ENCODE measurements at regions not wholly inside any gene's neighbourhood (a gene's known extent, or its start where the extent isn't known, plus 50 kb on each side); places are given as distances from the start of the nearest gene placed in this dataset.
A peak's percentile ranks its signal among the peaks of the same experiment; 100 is the strongest.
"Not testable (repeated sequence)": the region's sequence is repeated elsewhere in the genome, so short reads cannot be mapped to it uniquely, and the experiment has no call there.

DNA sequence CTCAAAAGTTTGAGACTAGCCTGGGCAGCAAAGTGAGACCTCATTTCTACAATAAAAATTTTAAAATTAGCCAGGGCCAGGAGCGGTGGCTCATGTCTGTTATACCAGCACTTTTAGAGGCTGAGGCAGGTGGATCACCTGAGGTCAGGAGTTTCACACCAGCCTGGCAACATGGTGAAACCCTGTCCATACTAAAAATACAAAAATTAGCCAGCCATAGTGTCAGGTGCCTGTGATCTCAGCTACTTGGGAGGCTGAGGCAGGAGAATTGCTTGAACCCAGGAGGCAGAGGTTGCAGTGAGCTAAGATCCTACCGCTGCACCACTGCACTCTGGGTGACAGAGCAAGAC, 85.1 kb upstream of the MAP4 start:
- H3K4me1 Mint-ChIP-seq (ENCODE audit: insufficient read depth, unreplicated experiment); H3K4me3 Mint-ChIP-seq (ENCODE audit: unreplicated experiment); DNase-seq (ENCODE audit: unreplicated experiment); H3K9me3 Mint-ChIP-seq (ENCODE audit: unreplicated experiment); H3K27me3 Mint-ChIP-seq (ENCODE audit: insufficient read depth, unreplicated experiment); intact Hi-C loops (cut with micrococcal nuclease); BruUV-seq (replicated peaks); H3K27ac Mint-ChIP-seq (ENCODE audit: low read depth, unreplicated experiment); CTCF ChIA-PET; H3K36me3 Mint-ChIP-seq (ENCODE audit: insufficient read depth, unreplicated experiment): not testable (repeated sequence)
- POLR2A ChIA-PET: interaction anchor here (1.0 kb wide), 1 partner anchor 50 kb away, joined by 3 read pairs; no protein-coding TSS in a partner anchor

DNA sequence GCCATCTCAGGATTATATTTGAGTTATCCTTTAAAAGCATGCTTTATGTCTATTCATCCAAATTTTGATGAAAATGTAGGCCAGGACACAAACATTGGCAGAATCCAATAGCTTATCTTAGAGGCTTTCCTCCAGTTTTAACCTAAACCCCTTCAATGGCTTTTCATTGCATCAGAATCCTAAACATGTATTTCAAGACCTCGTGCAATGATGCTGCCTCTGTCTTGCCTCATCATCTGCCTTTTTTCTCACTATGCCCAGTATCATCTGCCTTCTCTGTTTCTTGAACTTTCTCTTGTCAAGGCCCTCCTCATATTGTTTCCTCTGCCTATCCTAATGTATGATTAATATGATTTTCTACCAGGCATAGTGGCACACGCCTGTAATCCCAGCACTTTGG, 76.1 kb upstream of the MAP4 start:
- no TSS peak for BruUV-seq (replicated peaks)
- H3K27me3 Mint-ChIP-seq (ENCODE audit: insufficient read depth, unreplicated experiment): no peaks in the 10 kb centered on the region
- CTCF ChIA-PET: interaction anchor here (0.6 kb wide), 1 partner anchor 755 kb away, joined by 4 read pairs; no protein-coding TSS in a partner anchor
- no peak overlapping the region for H3K27ac Mint-ChIP-seq (ENCODE audit: low read depth, unreplicated experiment)
- H3K4me3 Mint-ChIP-seq (ENCODE audit: unreplicated experiment): no peak overlapping the region
- peaks cover 11% of the 10 kb centered on the region for H3K4me1 Mint-ChIP-seq (ENCODE audit: insufficient read depth, unreplicated experiment)
- no peaks in the 10 kb centered on the region for H3K9me3 Mint-ChIP-seq (ENCODE audit: unreplicated experiment)
- POLR2A ChIA-PET: interaction anchor here (0.6 kb wide), 1 partner anchor 36 kb away, joined by 4 read pairs; no protein-coding TSS in a partner anchor
- DNase-seq (ENCODE audit: unreplicated experiment): no peak
- intact Hi-C loops (cut with micrococcal nuclease): no loop called here
- TF ChIP-seq, protein P1, sequence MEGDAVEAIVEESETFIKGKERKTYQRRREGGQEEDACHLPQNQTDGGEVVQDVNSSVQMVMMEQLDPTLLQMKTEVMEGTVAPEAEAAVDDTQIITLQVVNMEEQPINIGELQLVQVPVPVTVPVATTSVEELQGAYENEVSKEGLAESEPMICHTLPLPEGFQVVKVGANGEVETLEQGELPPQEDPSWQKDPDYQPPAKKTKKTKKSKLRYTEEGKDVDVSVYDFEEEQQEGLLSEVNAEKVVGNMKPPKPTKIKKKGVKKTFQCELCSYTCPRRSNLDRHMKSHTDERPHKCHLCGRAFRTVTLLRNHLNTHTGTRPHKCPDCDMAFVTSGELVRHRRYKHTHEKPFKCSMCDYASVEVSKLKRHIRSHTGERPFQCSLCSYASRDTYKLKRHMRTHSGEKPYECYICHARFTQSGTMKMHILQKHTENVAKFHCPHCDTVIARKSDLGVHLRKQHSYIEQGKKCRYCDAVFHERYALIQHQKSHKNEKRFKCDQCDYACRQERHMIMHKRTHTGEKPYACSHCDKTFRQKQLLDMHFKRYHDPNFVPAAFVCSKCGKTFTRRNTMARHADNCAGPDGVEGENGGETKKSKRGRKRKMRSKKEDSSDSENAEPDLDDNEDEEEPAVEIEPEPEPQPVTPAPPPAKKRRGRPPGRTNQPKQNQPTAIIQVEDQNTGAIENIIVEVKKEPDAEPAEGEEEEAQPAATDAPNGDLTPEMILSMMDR (IDR thresholded peaks at IDR 0.05; ENCODE audit: unreplicated experiment): no peak
- H3K36me3 Mint-ChIP-seq (ENCODE audit: insufficient read depth, unreplicated experiment): peaks cover 6% of the 10 kb centered on the region

DNA sequence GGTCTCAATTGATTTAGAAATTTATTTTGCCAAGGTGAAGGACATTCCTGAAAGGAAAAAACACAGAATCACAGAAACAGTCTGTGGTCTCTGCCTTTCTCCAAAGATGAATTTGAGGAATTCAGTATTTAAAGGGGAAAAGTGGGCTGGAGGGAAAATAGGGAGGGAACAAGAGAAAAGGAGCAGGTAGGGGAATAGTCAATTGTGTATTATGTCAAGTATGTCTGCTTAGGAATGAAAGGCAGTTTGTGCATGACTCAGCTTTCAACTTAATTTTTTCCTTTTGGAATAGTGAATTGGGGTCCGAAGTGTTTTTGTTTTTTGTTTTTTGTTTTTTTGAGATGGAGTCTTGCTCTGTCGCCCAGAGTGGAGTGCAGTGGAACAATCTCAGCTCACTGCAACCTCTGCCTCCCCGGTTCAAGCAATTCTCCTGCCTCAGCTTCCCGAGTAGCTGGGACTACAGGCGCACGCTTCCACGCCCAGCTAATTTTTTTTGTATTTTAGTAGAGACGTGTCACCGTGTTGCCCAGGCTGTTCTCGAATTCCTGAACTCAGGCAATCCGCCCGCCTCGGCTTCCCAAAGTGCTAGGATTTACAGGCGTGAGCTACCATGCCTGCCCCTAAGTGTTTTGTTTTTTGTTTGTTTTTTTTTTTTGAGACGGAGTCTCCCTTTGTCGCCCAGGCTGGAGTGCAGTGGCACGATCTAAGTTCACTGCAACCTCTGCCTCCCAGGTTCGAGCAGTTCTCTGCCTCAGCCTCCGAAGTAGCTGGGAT, 74.1 kb upstream of the MAP4 start:
- BruUV-seq (replicated peaks): no TSS peak
- Mint-ChIP-seq H3K36me3 (ENCODE audit: insufficient read depth, unreplicated experiment) (peaks cover 11% of the 10 kb centered on the region), H3K4me3 (ENCODE audit: unreplicated experiment) (peak overlapping the region; percentile 96), H3K9me3 (ENCODE audit: unreplicated experiment) (no peaks in the 10 kb centered on the region), H3K27ac (ENCODE audit: low read depth, unreplicated experiment) (no peak overlapping the region), H3K4me1 (ENCODE audit: insufficient read depth, unreplicated experiment) (peaks cover 17% of the 10 kb centered on the region), H3K27me3 (ENCODE audit: insufficient read depth, unreplicated experiment) (no peaks in the 10 kb centered on the region)
- DNase-seq (ENCODE audit: unreplicated experiment): no peak
- POLR2A ChIA-PET: interaction anchor here (0.7 to 5.0 kb wide), 11 partner anchors 8 to 309 kb away, joined by 3 to 41 read pairs (median 7); partner anchors contain the start of gene SMARCC1
- TF ChIP-seq, protein P1 (IDR thresholded peaks at IDR 0.05; ENCODE audit: unreplicated experiment): no peak
- CTCF ChIA-PET: interaction anchor here (0.5 to 2.0 kb wide), 4 partner anchors 20 to 104 kb away, joined by 3 to 18 read pairs (median 4); no protein-coding TSS in a partner anchor
- intact Hi-C loops (cut with micrococcal nuclease): no loop called here

DNA sequence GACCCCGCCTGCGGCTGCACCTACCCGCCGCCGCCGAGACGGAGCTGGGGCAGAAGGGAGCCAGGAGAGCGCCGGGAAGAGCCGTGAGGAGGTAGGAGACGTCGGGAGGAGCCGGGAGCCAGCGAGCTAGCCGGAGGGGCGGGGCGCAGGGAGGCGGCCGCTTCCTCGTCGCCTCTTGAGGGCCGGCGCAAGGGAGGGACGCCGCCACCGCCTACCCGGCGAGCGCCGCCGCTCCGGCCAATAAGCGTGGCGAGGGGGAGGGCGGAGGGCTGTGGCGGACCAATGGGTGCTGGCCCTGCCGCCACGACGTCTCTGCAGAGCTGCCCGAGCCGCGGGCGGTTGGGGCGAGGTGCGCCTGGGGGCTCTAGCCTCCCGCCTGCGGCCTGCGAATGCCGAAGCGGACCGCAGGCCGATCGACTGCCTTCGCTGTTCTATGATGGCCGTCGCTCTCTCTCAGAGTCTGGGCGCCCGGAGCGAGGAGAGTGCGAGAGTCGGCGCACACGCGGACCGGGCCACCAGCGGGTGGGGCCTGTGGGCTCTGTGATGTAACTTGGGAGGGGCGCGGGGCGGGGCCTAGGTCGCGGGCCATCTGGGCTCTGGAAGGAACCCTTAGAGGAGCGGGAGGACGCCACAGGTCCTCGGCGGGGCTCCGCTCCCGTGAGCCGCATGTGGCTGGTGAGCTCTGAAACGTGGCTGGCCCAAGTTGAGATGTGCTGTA, 72.7 kb upstream of the MAP4 start:
- intact Hi-C loops (cut with micrococcal nuclease): loop anchor here (5.0 to 10.0 kb wide), 2 partner anchors 74 to 97 kb away; partner anchors contain the start of gene MAP4
- H3K27ac Mint-ChIP-seq (ENCODE audit: low read depth, unreplicated experiment): peak overlapping the region; percentile 98
- peaks cover 25% of the 10 kb centered on the region for H3K36me3 Mint-ChIP-seq (ENCODE audit: insufficient read depth, unreplicated experiment)
- POLR2A ChIA-PET: interaction anchor here (0.5 to 5.0 kb wide), 31 partner anchors 9 to 620 kb away, joined by 3 to 41 read pairs (median 4); partner anchors contain the start of genes CCDC51, CDC25A, ELP6 and TMA7
- H3K27me3 Mint-ChIP-seq (ENCODE audit: insufficient read depth, unreplicated experiment): no peaks in the 10 kb centered on the region
- H3K9me3 Mint-ChIP-seq (ENCODE audit: unreplicated experiment): no peaks in the 10 kb centered on the region
- TF ChIP-seq, protein P1 (IDR thresholded peaks at IDR 0.05; ENCODE audit: unreplicated experiment): no peak
- H3K4me3 Mint-ChIP-seq (ENCODE audit: unreplicated experiment): peak overlapping the region; percentile 96
- no TSS peak for BruUV-seq (replicated peaks)
- peaks cover 28% of the 10 kb centered on the region for H3K4me1 Mint-ChIP-seq (ENCODE audit: insufficient read depth, unreplicated experiment)
- DNase-seq (ENCODE audit: unreplicated experiment): peak; percentile 97
- CTCF ChIA-PET: interaction anchor here (0.7 to 2.0 kb wide), 6 partner anchors 52 to 105 kb away, joined by 3 to 18 read pairs (median 4); no protein-coding TSS in a partner anchor
